ENCODE measurements at regions not wholly inside any gene's neighbourhood (a gene's known extent, or its start where the extent isn't known, plus 50 kb on each side); places are given as distances from the start of the nearest gene placed in this dataset.

DNA sequence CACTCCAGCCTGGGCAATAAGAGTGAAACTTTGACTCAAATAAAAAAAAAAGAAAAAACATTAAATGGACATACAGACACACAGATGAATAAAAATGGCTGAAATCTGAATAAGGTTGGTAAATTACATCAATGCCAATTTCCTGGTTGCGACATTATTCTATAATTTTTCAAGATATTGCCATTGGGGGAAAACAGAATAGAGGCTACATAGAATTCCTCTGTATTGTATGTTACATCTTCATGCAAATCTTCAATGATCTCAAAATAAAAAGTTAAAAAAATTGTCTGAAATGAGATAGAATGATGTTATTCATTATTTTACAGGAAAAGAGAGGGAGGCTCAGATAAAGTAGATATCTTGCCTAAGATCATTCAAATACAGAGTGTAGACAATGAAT is 234.0 kb downstream of the SDHAF3 start:
- no peaks in the 10 kb centered on the region for H3K36me3 Mint-ChIP-seq (ENCODE audit: low read depth, unreplicated experiment)
- H3K4me1 Mint-ChIP-seq (ENCODE audit: low read depth, unreplicated experiment) = no peaks in the 10 kb centered on the region
- Histone ChIP-seq H3K9me3 (ENCODE audit: insufficient read depth, low read depth, low read length) (peaks cover 5% of the 10 kb centered on the region), H3K4me1 (ENCODE audit: insufficient read depth, low read length) (no peaks in the 10 kb centered on the region), H3K4me3 (ENCODE audit: insufficient read depth, low read depth, low read length) (no peak overlapping the region), H3K79me2 (ENCODE audit: insufficient read depth, low read length) (no peaks in the 10 kb centered on the region), H3K36me3 (ENCODE audit: insufficient read depth, low read length) (no peaks in the 10 kb centered on the region), H3K4me2 (ENCODE audit: low read length) (no peak overlapping the region), H4K20me1 (ENCODE audit: insufficient read depth, low read length) (no peaks in the 10 kb centered on the region), H3K27ac (ENCODE audit: low read depth, low read length) (no peak overlapping the region), H3K9ac (ENCODE audit: low read length) (no peak overlapping the region), H3K27me3 (ENCODE audit: insufficient read depth, low read length) (no peaks in the 10 kb centered on the region), H2AFZ (ENCODE audit: low read depth, low read length) (no peak overlapping the region)
- no peak overlapping the region for H3K4me3 Mint-ChIP-seq (ENCODE audit: unreplicated experiment)
- H3K27ac Mint-ChIP-seq (ENCODE audit: unreplicated experiment) = no peak overlapping the region
- TF ChIP-seq, protein P1, sequence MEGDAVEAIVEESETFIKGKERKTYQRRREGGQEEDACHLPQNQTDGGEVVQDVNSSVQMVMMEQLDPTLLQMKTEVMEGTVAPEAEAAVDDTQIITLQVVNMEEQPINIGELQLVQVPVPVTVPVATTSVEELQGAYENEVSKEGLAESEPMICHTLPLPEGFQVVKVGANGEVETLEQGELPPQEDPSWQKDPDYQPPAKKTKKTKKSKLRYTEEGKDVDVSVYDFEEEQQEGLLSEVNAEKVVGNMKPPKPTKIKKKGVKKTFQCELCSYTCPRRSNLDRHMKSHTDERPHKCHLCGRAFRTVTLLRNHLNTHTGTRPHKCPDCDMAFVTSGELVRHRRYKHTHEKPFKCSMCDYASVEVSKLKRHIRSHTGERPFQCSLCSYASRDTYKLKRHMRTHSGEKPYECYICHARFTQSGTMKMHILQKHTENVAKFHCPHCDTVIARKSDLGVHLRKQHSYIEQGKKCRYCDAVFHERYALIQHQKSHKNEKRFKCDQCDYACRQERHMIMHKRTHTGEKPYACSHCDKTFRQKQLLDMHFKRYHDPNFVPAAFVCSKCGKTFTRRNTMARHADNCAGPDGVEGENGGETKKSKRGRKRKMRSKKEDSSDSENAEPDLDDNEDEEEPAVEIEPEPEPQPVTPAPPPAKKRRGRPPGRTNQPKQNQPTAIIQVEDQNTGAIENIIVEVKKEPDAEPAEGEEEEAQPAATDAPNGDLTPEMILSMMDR (IDR thresholded peaks at IDR 0.05; ENCODE audit: insufficient read depth, low read depth, low read length) = no peak
- TF ChIP-seq EZH2 (IDR thresholded peaks at IDR 0.05; ENCODE audit: insufficient read depth, low read length) = no peak
- peaks cover 28% of the 10 kb centered on the region for H3K9me3 Mint-ChIP-seq (ENCODE audit: unreplicated experiment)
- FAIRE-seq = no peak
- no peak for DNase-seq (ENCODE audit: low read depth)
- no peaks in the 10 kb centered on the region for H3K27me3 Mint-ChIP-seq (ENCODE audit: low read depth, unreplicated experiment)

DNA sequence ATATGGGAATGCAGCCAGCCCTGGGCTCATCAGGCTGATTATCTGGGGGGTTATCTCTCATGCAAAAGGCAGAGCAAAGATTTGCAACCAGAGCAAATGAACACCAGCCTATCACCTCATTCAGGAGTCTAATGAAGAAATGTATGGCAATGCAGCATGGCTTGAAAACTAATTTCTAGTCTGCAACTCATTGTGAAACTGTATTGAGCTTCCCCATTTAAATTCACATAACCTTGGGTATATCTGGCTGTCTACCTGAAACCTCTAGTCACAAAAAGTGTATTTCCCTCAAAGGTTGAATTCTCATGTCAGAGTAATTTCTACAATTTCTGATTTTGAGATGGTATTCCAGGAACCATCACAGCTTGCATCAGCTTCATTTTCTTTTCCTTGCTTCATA is 240.0 kb downstream of the SDHAF3 start:
- H3K27ac ChIP-seq (ENCODE audit: low read depth, low read length) = no peak overlapping the region
- no peaks in the 10 kb centered on the region for H3K79me2 ChIP-seq (ENCODE audit: insufficient read depth, low read length)
- H3K27me3 ChIP-seq (ENCODE audit: insufficient read depth, low read length) = no peaks in the 10 kb centered on the region
- no peak overlapping the region for H3K4me2 ChIP-seq (ENCODE audit: low read length)
- no peaks in the 10 kb centered on the region for H4K20me1 ChIP-seq (ENCODE audit: insufficient read depth, low read length)
- Mint-ChIP-seq H3K9me3 (ENCODE audit: unreplicated experiment) (peaks cover 6% of the 10 kb centered on the region), H3K27me3 (ENCODE audit: low read depth, unreplicated experiment) (no peaks in the 10 kb centered on the region), H3K27ac (ENCODE audit: unreplicated experiment) (no peak overlapping the region), H3K4me1 (ENCODE audit: low read depth, unreplicated experiment) (no peaks in the 10 kb centered on the region), H3K36me3 (ENCODE audit: low read depth, unreplicated experiment) (no peaks in the 10 kb centered on the region), H3K4me3 (ENCODE audit: unreplicated experiment) (no peak overlapping the region)
- DNase-seq (ENCODE audit: low read depth) = no peak
- H2AFZ ChIP-seq (ENCODE audit: low read depth, low read length) = no peak overlapping the region
- no peak overlapping the region for H3K4me3 ChIP-seq (ENCODE audit: insufficient read depth, low read depth, low read length)
- H3K9me3 ChIP-seq (ENCODE audit: insufficient read depth, low read depth, low read length) = no peaks in the 10 kb centered on the region
- no peak overlapping the region for H3K9ac ChIP-seq (ENCODE audit: low read length)
- H3K4me1 ChIP-seq (ENCODE audit: insufficient read depth, low read length) = no peaks in the 10 kb centered on the region
- no peak for TF ChIP-seq EZH2 (IDR thresholded peaks at IDR 0.05; ENCODE audit: insufficient read depth, low read length)
- TF ChIP-seq, protein P1 (IDR thresholded peaks at IDR 0.05; ENCODE audit: insufficient read depth, low read depth, low read length) = no peak
- H3K36me3 ChIP-seq (ENCODE audit: insufficient read depth, low read length) = no peaks in the 10 kb centered on the region
- FAIRE-seq = no peak

DNA sequence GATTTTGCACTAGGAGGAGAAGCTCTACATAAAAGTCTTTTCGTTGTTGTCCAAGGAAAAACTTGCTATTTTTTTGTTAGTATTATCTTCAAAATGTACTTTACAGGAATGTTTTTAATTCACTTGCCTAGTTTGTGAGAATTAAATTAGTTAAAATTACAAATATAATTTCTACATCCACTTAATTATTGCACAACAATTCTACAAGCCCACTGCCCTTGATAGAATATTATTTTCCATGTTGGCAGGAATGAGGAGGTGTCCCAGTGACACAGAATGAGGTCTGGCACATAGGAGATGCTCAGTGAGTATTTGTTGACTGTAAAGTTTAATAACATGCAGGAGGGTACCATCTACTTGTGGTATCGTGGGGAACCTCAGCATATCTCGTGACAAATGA is 255.4 kb downstream of the SDHAF3 start:
- TF ChIP-seq, protein P1 (IDR thresholded peaks at IDR 0.05; ENCODE audit: insufficient read depth, low read depth, low read length) = no peak
- no peak for TF ChIP-seq EZH2 (IDR thresholded peaks at IDR 0.05; ENCODE audit: insufficient read depth, low read length)
- H3K27ac Mint-ChIP-seq (ENCODE audit: unreplicated experiment) = no peak overlapping the region
- no peaks in the 10 kb centered on the region for H3K27me3 ChIP-seq (ENCODE audit: insufficient read depth, low read length)

More for the DNA sequence above, 255.4 kb downstream of the SDHAF3 start:
- FAIRE-seq (no peak), DNase-seq (ENCODE audit: low read depth) (no peak)
- Mint-ChIP-seq H3K9me3 (ENCODE audit: unreplicated experiment) (no peaks in the 10 kb centered on the region), H3K27me3 (ENCODE audit: low read depth, unreplicated experiment) (no peaks in the 10 kb centered on the region), H3K36me3 (ENCODE audit: low read depth, unreplicated experiment) (no peaks in the 10 kb centered on the region), H3K4me1 (ENCODE audit: low read depth, unreplicated experiment) (no peaks in the 10 kb centered on the region), H3K4me3 (ENCODE audit: unreplicated experiment) (no peak overlapping the region)
- no peaks in the 10 kb centered on the region for H3K36me3 ChIP-seq (ENCODE audit: insufficient read depth, low read length)
- no peak overlapping the region for H3K27ac ChIP-seq (ENCODE audit: low read depth, low read length)
- H3K4me2 ChIP-seq (ENCODE audit: low read length) = no peak overlapping the region
- H3K4me1 ChIP-seq (ENCODE audit: insufficient read depth, low read length) = no peaks in the 10 kb centered on the region
- no peak overlapping the region for H3K4me3 ChIP-seq (ENCODE audit: insufficient read depth, low read depth, low read length)
- H3K9me3 ChIP-seq (ENCODE audit: insufficient read depth, low read depth, low read length) = no peaks in the 10 kb centered on the region
- no peaks in the 10 kb centered on the region for H3K79me2 ChIP-seq (ENCODE audit: insufficient read depth, low read length)
- no peak overlapping the region for H2AFZ ChIP-seq (ENCODE audit: low read depth, low read length)
- H4K20me1 ChIP-seq (ENCODE audit: insufficient read depth, low read length) = no peaks in the 10 kb centered on the region
- no peak overlapping the region for H3K9ac ChIP-seq (ENCODE audit: low read length)

All from astrocyte (in vitro differentiated cells and primary cell).